Endothelial cell of umbilical vein (primary cell): ENCODE measurements at regions not wholly inside any gene's neighbourhood (a gene's known extent, or its start where the extent isn't known, plus 50 kb on each side); places are given as distances from the start of the nearest gene placed in this dataset.

Experiments used
- CTCF ChIP-seq, 2 donors: IDR thresholded peaks; 1 replicate in 1 of 2; 2 replicates in 1 of 2; pipeline ENCODE4 v1.5.1; 2011; ENCODE audit warnings: low read length in 2 of 2, mild to moderate bottlenecking in 2 of 2, moderate library complexity in 2 of 2, control low read depth in 1 of 2, inconsistent platforms in 1 of 2, low read depth in 1 of 2; ENCODE audit not compliant: insufficient read depth in 1 of 2; ENCODE audit errors: extremely low read depth in 1 of 2
- EZH2 ChIP-seq: IDR thresholded peaks from 2 replicates; pipeline ENCODE4 v1.6.1; 2012; ENCODE audit warnings: borderline replicate concordance, low read depth, mild to moderate bottlenecking, moderate library complexity, low read length, inconsistent platforms; ENCODE audit not compliant: severe bottlenecking

- no peak for TF ChIP-seq EZH2
- TF ChIP-seq CTCF (IDR thresholded peaks at IDR 0.05; ENCODE audit: extremely low read depth in 1 of 2, insufficient read depth in 1 of 2, low read depth in 1 of 2, low read length in 2 of 2) = no peak
Measured at GRCh38 chr6:137372532-137372931, 121.7 kb downstream of the OLIG3 start.
